Thyroid gland (tissue), 4 donors: ENCODE measurements at regions not wholly inside any gene's neighbourhood (a gene's known extent, or its start where the extent isn't known, plus 50 kb on each side); places are given as distances from the start of the nearest gene placed in this dataset.

Experiments
- DNase-seq, 2 donors: peaks; one replicate each; pipeline ENCODE4 v3.0.0-alpha.2; 2019
- H3K27ac ChIP-seq, 3 donors: fragments of 200-600 bp; sonication (generic); 1 replicate in 2 of 3; 2 replicates in 1 of 3; pipeline ENCODE4 v1.5.1; 2016 to 2019; ENCODE audit warnings: mild to moderate bottlenecking in 1 of 3, moderate library complexity in 1 of 3
- H3K27me3 ChIP-seq: fragments of 200-600 bp; sonication (generic); one replicate; pipeline ENCODE4 v1.5.1; 2019
- H3K36me3 ChIP-seq, 2 donors: fragments of 200-600 bp; sonication (generic); one replicate each; pipeline ENCODE4 v1.5.1; 2016 to 2019
- H3K4me1 ChIP-seq, 2 donors: fragments of 200-600 bp; sonication (generic); one replicate each; pipeline ENCODE4 v1.5.1; 2017 to 2019
- H3K4me3 ChIP-seq, 3 donors: fragments of 200-600 bp; sonication (generic); replicated peaks in 1 of 3; 1 replicate in 2 of 3; 2 replicates in 1 of 3; pipeline ENCODE4 v1.5.1; 2016; ENCODE audit warnings: mild to moderate bottlenecking in 1 of 3
- H3K9me3 ChIP-seq: fragments of 200-600 bp; sonication (generic); one replicate; pipeline ENCODE4 v1.5.1; 2017
- POLR2A ChIP-seq, 2 donors: fragments of 450-650 bp; IDR thresholded peaks; one replicate each; pipeline ENCODE4 v1.6.1; 2017; ENCODE audit warnings: antibody characterized with exemption in 2 of 2, mild to moderate bottlenecking in 2 of 2, moderate library complexity in 1 of 2
- WGBS, 2 donors: methylation state at CpG; one replicate each; pipeline ENCODE4 v1.1.5; 2017; 5-methylcytosine and 5-hydroxymethylcytosine counted together
- intact Hi-C: fragments of 100-400 bp; cut with DNase I; formaldehyde crosslinking; loops from one replicate; pipeline ENCODE4 v1.15.1; 2023
- TF ChIP-seq, protein P1 (sequence below), 6 experiments: fragments of 200-600 bp in 3 of 6; fragments of 450-650 bp in 3 of 6; sonication (generic) in 3 of 6; IDR thresholded peaks; one replicate each; pipeline ENCODE4 v1.5.1; 2016 to 2019; ENCODE audit warnings: antibody characterized with exemption in 6 of 6, mild to moderate bottlenecking in 2 of 6, inconsistent platforms in 1 of 6, moderate library complexity in 1 of 6

DNA sequence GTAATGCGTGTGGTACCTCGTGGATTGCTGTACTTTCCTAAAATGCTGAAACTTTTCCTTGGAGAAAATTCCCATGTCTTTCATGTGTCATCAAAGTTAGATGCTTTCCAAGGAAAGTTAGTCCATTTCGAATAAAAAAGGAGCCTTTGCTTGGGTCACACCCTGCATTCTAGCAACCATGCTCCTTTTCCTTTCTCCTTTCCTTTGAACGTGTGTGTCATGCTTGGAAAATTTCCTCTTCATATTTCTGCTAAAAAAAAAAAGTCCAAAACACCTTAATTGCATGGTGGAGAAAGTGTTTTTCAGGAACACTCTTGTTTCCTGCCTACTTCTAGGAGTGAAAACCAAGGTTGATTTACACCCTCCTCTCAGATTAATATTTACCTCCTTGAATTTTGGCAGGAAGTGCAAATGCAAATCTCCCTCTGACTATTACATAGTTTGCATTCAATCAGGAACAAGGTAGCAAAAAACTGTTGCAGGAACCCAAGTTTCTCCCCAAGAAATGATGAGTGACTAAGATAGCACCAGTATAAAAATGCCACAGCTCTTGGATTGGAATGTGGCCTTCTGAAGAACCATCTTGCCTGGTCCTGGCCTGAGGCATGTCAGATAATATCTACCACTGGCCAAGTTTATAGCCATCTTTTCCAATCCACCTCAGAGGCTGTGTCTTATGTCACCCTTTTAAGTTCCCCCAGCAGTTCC is 590.6 kb downstream of the QKI start:
- no peak overlapping the region for H3K4me3 ChIP-seq
- no peak overlapping the region for H3K27ac ChIP-seq
- no peaks in the 10 kb centered on the region for H3K27me3 ChIP-seq
- intact Hi-C loops = no loop called here
- TF ChIP-seq POLR2A (IDR thresholded peaks at IDR 0.05) = no peak
- TF ChIP-seq, protein P1, sequence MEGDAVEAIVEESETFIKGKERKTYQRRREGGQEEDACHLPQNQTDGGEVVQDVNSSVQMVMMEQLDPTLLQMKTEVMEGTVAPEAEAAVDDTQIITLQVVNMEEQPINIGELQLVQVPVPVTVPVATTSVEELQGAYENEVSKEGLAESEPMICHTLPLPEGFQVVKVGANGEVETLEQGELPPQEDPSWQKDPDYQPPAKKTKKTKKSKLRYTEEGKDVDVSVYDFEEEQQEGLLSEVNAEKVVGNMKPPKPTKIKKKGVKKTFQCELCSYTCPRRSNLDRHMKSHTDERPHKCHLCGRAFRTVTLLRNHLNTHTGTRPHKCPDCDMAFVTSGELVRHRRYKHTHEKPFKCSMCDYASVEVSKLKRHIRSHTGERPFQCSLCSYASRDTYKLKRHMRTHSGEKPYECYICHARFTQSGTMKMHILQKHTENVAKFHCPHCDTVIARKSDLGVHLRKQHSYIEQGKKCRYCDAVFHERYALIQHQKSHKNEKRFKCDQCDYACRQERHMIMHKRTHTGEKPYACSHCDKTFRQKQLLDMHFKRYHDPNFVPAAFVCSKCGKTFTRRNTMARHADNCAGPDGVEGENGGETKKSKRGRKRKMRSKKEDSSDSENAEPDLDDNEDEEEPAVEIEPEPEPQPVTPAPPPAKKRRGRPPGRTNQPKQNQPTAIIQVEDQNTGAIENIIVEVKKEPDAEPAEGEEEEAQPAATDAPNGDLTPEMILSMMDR (IDR thresholded peaks at IDR 0.05) = no peak
- no peaks in the 10 kb centered on the region for H3K9me3 ChIP-seq
- H3K4me1 ChIP-seq = no peaks in the 10 kb centered on the region
- no peaks in the 10 kb centered on the region for H3K36me3 ChIP-seq
- 56 to 73% methylated on average over 4 of the region's 4 CpGs for WGBS, 2 donors
- DNase-seq = no peak

DNA sequence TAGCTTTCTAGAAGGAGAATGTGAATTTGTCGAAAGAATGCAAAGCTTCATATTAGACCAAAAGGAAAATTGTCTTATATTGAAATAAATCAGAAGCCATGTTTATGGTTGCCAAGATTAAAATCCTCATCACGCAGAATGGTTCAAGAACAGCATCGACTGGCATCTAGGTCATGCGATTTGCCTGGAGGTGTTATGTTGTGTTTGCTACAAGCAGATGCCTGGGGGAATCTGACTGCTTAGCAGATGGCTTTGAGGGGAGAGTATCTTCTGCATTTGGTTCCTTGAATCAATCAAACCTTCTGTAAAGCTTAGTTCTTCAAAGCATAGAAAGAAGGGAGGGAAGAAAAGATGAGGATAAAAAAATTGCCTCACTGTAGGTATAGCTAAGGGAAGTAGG is 585.8 kb downstream of the QKI start:
- DNase-seq = no peak
- Histone ChIP-seq H3K27me3 (no peaks in the 10 kb centered on the region), H3K36me3 (no peaks in the 10 kb centered on the region), H3K4me3 (no peak overlapping the region), H3K9me3 (no peaks in the 10 kb centered on the region), H3K27ac (no peak overlapping the region), H3K4me1 (no peaks in the 10 kb centered on the region)
- WGBS, 2 donors = 91 to 93% methylated on average over 4 of the region's 4 CpGs
- TF ChIP-seq, protein P1 (IDR thresholded peaks at IDR 0.05) = no peak
- no peak for TF ChIP-seq POLR2A (IDR thresholded peaks at IDR 0.05)
- intact Hi-C loops = no loop called here

DNA sequence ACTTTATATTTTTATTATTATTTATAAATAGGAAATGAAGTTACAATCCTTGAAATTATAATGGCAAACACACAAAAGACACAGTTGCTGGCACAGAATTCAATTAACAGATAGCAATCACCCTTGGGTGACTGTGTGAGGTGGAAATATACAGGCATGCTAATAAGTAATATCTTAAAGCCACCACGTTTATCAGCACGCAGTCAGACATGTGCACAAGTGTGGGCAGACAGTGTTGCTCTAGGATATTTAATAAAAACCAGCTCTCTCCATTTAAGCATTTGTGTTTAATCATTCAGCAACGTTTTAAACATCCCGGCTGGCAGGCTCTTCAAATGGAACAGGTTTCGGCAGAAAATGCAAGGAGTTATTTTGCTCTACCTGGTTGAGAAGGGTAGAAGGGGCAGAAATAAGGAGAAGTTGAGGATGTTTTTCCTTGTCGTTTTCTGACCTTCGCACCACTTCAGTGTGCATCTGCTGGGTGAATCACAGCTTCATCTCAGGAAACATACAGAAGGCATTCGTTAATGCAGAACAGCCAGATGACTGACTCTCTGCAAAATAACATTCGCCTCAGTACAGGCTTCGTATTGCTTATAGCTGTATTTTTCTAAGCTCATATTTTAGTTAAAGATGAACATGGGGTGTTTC is 585.1 kb downstream of the QKI start:
- Histone ChIP-seq H3K9me3 (no peaks in the 10 kb centered on the region), H3K27me3 (no peaks in the 10 kb centered on the region), H3K36me3 (no peaks in the 10 kb centered on the region), H3K27ac (no peak overlapping the region), H3K4me1 (no peaks in the 10 kb centered on the region), H3K4me3 (no peak overlapping the region)
- 60 to 65% methylated on average over 10 of the region's 10 CpGs for WGBS, 2 donors
- TF ChIP-seq, protein P1 (IDR thresholded peaks at IDR 0.05) = no peak
- TF ChIP-seq POLR2A (IDR thresholded peaks at IDR 0.05) = no peak
- intact Hi-C loops = no loop called here
- no peak for DNase-seq

DNA sequence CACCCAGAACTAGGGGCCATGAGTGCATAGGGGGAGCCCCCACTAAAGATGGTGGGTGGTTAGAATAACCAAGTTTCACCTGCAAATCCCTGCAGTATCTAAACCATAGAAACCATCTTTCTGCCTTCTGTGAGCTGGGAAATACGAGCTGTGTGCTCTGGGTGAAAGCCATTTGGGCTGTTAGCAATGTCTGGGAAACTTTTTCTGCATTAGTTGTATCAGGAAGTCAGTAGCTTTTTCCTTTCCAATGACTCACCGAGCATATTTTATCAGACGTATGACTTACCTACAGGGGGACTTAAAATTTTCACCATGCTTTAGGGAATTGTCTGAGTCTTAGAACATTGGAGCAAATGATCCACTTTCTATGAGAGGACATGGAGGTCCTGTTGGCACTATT is 584.0 kb downstream of the QKI start:
- H3K4me1 ChIP-seq = no peaks in the 10 kb centered on the region
- no peak overlapping the region for H3K27ac ChIP-seq
- no peak for DNase-seq
- no peaks in the 10 kb centered on the region for H3K36me3 ChIP-seq
- no peaks in the 10 kb centered on the region for H3K9me3 ChIP-seq
- H3K4me3 ChIP-seq = no peak overlapping the region
- 77 to 89% methylated on average over 3 of the region's 3 CpGs for WGBS, 2 donors
- no peak for TF ChIP-seq POLR2A (IDR thresholded peaks at IDR 0.05)
- TF ChIP-seq, protein P1 (IDR thresholded peaks at IDR 0.05) = no peak
- intact Hi-C loops = no loop called here
- H3K27me3 ChIP-seq = no peaks in the 10 kb centered on the region

DNA sequence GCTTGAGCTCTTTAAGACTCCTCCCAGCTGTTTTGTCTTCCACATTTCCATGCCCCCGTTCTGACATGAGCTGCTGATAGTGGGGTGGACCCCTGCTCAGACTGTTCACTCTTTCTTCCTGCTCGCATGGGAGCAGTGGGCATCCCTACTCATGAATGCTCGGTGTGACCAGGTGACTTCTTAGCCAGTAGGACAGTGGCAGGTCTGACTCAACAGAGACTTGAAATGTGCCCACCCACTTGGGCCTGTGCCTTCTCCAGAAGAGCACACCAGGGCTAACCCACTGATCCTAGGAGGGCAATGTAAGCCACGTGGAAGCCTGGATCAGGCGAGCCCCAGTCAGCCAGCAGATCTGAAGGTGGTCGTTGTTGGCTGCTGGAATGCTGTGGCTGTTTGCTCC is 582.0 kb downstream of the QKI start:
- 86 to 87% methylated on average over 6 of the region's 6 CpGs for WGBS, 2 donors
- no peaks in the 10 kb centered on the region for H3K9me3 ChIP-seq
- H3K36me3 ChIP-seq = no peaks in the 10 kb centered on the region
- no peak overlapping the region for H3K4me3 ChIP-seq
- no peak overlapping the region for H3K27ac ChIP-seq
- no peak for TF ChIP-seq POLR2A (IDR thresholded peaks at IDR 0.05)
- TF ChIP-seq, protein P1 (IDR thresholded peaks at IDR 0.05) = no peak
- no peaks in the 10 kb centered on the region for H3K27me3 ChIP-seq
- intact Hi-C loops = no loop called here
- H3K4me1 ChIP-seq = no peaks in the 10 kb centered on the region
- no peak for DNase-seq
